PC-3 (cell line): ENCODE measurements at regions not wholly inside any gene's neighbourhood (a gene's known extent, or its start where the extent isn't known, plus 50 kb on each side); places are given as distances from the start of the nearest gene placed in this dataset.
"Not testable (repeated sequence)": the region's sequence is repeated elsewhere in the genome, so short reads cannot be mapped to it uniquely, and the experiment has no call there.

Experiments
- CTCF ChIP-seq: fragments of 300-600 bp; sonication (generic); conservative IDR thresholded peaks from 2 replicates; pipeline ENCODE4 v1.5.1; 2017; ENCODE audit warnings: antibody characterized with exemption, low read depth, mild to moderate bottlenecking, low read length
- EZH2phosphoT487 ChIP-seq: fragments of 300-600 bp; sonication (generic); IDR thresholded peaks from 2 replicates; pipeline ENCODE4 v1.6.1; 2018; ENCODE audit warnings: mild to moderate bottlenecking, antibody characterized with exemption, low read length, borderline replicate concordance

GRCh38 chr4:184277769-184278168, 60.1 kb upstream of the ENPP6 start:
- TF ChIP-seq CTCF, EZH2phosphoT487: not testable (repeated sequence)
